GM12865 (cell line): ENCODE measurements at regions not wholly inside any gene's neighbourhood (a gene's known extent, or its start where the extent isn't known, plus 50 kb on each side); places are given as distances from the start of the nearest gene placed in this dataset.

Source experiments
- DNase-seq: peaks from one replicate; pipeline ENCODE4 v3.0.0; 2010; ENCODE audit warnings: low read depth
- H3K4me3 ChIP-seq: 2 replicates; pipeline ENCODE4 v1.5.1; 2011; ENCODE audit warnings: mild to moderate bottlenecking, low read depth, low read length, control low read depth
- TF ChIP-seq, protein P1 (sequence below): IDR thresholded peaks from 2 replicates; pipeline ENCODE4 v1.5.1; 2011; ENCODE audit warnings: low read length, control low read depth, low read depth, inconsistent platforms; ENCODE audit not compliant: insufficient read depth; ENCODE audit errors: missing control alignments

GRCh38 chr3:118626453-118626852, 408.2 kb downstream of the IGSF11 start:
- H3K4me3 ChIP-seq = no peak overlapping the region
- TF ChIP-seq, protein P1, sequence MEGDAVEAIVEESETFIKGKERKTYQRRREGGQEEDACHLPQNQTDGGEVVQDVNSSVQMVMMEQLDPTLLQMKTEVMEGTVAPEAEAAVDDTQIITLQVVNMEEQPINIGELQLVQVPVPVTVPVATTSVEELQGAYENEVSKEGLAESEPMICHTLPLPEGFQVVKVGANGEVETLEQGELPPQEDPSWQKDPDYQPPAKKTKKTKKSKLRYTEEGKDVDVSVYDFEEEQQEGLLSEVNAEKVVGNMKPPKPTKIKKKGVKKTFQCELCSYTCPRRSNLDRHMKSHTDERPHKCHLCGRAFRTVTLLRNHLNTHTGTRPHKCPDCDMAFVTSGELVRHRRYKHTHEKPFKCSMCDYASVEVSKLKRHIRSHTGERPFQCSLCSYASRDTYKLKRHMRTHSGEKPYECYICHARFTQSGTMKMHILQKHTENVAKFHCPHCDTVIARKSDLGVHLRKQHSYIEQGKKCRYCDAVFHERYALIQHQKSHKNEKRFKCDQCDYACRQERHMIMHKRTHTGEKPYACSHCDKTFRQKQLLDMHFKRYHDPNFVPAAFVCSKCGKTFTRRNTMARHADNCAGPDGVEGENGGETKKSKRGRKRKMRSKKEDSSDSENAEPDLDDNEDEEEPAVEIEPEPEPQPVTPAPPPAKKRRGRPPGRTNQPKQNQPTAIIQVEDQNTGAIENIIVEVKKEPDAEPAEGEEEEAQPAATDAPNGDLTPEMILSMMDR = no peak
- no peak for DNase-seq

DNA sequence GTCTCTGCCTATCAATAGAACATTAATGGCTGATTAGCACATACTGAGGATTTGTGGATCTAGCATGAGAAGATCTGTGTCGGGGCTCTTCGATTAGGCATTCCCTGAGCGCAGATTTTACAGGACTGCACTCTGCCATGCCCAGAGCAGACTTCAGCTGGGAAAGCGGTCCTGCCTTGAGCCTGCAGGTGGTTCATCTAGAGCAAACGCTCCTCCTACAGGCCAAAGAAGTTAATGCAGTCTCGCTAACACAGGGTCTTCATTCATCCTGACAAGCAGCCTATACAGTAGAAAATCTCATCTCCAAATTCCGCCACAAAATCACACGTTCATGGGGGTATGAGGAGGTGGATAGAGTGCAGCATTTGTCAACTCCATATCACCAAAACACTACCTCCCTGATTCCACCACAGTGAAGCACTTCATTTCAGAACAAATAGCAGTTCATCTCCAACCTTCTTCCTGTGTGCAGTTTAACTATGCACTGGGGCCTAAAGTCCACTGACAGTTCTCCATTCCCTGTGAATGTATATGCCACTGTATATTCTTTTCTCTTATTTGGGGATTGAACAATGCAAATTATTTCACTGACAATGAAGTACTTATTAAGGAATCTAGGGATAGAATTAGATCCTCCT, 405.8 kb downstream of the IGSF11 start:
- DNase-seq = peak; percentile 84
- TF ChIP-seq, protein P1 = peak; percentile 86
- no peak overlapping the region for H3K4me3 ChIP-seq

DNA sequence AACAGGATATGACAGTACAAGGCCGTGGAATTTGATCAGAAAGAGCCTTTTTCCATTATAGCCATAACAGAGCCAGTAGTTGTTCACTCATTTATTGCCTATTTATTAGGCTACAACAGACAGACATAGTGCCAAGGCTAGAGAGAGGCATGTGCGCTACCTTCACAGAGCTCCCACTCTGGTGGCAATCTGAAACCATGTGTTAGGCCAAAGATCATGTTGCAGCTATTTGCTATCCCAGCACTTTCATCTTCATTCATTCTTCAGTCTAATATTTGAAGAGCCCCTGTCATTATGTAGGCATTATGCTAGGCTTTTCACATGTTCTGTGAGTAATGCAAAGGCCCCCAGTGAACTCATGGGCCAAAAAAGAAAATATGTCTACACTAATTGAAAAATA, 404.8 kb downstream of the IGSF11 start:
- no peak for DNase-seq
- TF ChIP-seq, protein P1 = no peak
- H3K4me3 ChIP-seq = no peak overlapping the region

DNA sequence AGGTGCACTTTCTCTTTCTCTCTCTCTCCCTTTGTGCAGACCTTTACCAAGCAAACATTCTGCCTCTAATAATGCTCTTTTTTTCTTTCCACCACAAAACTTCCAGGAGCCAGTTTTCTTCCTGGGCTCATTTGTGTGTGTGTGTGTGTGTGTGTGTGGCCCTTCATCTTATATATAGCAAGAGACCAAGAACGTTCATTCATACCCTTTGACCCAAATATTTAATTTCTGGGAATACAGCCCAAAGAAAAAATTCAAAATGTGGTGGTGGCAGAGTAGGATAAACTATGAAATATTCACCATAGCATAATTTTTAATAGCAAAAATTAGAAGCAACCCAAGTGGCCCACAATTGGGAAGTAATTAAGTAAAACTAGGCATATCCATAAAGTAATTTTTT, 398.9 kb downstream of the IGSF11 start:
- no peak for DNase-seq
- TF ChIP-seq, protein P1 = no peak
- no peak overlapping the region for H3K4me3 ChIP-seq

GRCh38 chr3:118636841-118637240, 397.8 kb downstream of the IGSF11 start:
- TF ChIP-seq, protein P1 = peak; percentile 9
- H3K4me3 ChIP-seq = no peak overlapping the region
- peak; percentile 10 for DNase-seq

- TF ChIP-seq, protein P1 = no peak
- no peak overlapping the region for H3K4me3 ChIP-seq
- DNase-seq = no peak
These were observed 396.8 kb downstream of the IGSF11 start for GRCh38 chr3:118637846-118638245.

DNA sequence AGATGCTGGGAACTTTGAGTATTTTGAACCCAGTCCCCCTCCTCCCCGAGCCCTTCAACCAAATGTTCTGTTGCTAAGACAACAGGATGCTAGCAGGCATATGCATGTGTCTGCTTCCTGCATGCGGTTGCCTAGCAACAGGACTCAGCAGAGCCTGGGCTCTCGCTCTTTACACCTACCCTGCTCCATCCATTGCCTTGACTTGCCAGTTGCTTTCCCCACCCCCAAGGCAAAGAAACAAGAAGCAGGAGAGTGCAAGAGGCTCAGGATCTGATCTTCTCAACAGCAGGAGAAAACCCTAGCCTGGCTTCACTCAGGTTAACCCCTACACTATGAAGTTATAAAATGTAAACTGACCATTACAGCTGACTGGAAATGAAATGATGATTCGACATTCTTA, 393.0 kb downstream of the IGSF11 start:
- peak; percentile 59 for DNase-seq
- TF ChIP-seq, protein P1 = no peak
- no peak overlapping the region for H3K4me3 ChIP-seq
